ENCODE measurements at regions not wholly inside any gene's neighbourhood (a gene's known extent, or its start where the extent isn't known, plus 50 kb on each side); places are given as distances from the start of the nearest gene placed in this dataset.
A peak's percentile ranks its signal among the peaks of the same experiment; 100 is the strongest.

DNA sequence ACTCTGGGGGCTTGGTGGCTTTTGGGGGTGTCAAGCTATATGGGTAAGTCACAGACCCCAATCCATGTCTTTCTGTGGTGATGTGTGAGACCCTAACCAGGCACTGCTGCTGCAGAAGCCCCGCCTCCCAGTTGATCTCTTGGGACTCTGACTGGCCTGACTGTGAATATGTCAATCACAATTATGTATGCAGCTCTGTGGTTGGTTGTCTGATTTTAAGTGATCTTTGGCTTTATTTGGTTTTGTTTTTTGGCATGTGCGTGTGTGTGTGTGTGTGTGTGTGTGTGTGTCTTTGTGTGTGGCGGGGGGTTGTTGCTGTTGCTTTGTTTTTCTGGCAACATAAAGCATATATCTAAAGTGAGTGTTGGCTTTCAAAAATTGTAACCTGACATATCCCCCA, 78.5 kb upstream of the GLS start:
- no peak for DNase-seq
- no peak for FAIRE-seq
- TF ChIP-seq, protein P1, sequence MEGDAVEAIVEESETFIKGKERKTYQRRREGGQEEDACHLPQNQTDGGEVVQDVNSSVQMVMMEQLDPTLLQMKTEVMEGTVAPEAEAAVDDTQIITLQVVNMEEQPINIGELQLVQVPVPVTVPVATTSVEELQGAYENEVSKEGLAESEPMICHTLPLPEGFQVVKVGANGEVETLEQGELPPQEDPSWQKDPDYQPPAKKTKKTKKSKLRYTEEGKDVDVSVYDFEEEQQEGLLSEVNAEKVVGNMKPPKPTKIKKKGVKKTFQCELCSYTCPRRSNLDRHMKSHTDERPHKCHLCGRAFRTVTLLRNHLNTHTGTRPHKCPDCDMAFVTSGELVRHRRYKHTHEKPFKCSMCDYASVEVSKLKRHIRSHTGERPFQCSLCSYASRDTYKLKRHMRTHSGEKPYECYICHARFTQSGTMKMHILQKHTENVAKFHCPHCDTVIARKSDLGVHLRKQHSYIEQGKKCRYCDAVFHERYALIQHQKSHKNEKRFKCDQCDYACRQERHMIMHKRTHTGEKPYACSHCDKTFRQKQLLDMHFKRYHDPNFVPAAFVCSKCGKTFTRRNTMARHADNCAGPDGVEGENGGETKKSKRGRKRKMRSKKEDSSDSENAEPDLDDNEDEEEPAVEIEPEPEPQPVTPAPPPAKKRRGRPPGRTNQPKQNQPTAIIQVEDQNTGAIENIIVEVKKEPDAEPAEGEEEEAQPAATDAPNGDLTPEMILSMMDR (IDR thresholded peaks at IDR 0.05), result no peak
- intact Hi-C loops (cut with DNase I), result no loop called here
- Histone ChIP-seq H3K27me3 (no peaks in the 10 kb centered on the region), H3K4me1 (peaks cover 0 to 9% (median 0%) of the 10 kb centered on the region in 3 donors), H3K4me3 (no peak overlapping the region), H3K27ac (no peak overlapping the region), H3K36me3 (no peaks in the 10 kb centered on the region), H3K9me3 (no peaks in the 10 kb centered on the region)
- 76 to 84% methylated on average over 3 of the region's 3 CpGs for WGBS, 2 donors
- no peak for ATAC-seq

DNA sequence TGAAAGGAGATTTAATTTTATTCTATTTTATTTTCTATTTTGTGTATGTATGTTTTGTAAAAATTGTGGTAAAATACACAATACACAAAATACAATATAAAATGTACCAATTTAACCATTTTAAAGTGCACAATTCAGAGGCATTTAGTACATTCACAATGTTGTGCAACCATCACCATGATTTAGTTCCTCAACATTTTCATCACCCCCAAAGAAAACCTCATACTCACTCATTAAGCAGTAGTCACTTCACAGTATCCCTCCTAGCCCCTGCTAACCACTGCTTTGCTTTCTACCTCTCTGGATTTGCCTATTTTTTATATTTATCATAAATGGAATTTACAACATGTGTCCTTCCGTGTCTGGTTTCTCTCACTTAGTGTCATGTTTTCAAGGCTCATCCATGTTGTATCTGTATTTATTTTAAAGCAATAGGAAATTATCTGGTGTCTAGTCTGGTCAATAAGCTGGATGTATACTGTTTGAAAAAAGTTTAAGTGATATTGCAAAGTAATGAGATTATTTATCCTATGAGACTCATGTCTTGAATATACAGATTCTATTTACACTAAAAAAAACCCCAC, 77.9 kb upstream of the GLS start:
- H3K9me3 ChIP-seq, result no peaks in the 10 kb centered on the region
- no peak for DNase-seq
- no peaks in the 10 kb centered on the region for H3K27me3 ChIP-seq
- H3K27ac ChIP-seq, result no peak overlapping the region
- no peak overlapping the region for H3K4me3 ChIP-seq
- 74 to 85% methylated on average over 1 of the region's 1 CpG for WGBS, 2 donors
- intact Hi-C loops (cut with DNase I), result no loop called here
- H3K4me1 ChIP-seq, result peaks cover 0 to 9% (median 0%) of the 10 kb centered on the region in 3 donors
- H3K36me3 ChIP-seq, result no peaks in the 10 kb centered on the region
- ATAC-seq, result no peak
- FAIRE-seq, result no peak
- TF ChIP-seq, protein P1 (IDR thresholded peaks at IDR 0.05), result no peak

DNA sequence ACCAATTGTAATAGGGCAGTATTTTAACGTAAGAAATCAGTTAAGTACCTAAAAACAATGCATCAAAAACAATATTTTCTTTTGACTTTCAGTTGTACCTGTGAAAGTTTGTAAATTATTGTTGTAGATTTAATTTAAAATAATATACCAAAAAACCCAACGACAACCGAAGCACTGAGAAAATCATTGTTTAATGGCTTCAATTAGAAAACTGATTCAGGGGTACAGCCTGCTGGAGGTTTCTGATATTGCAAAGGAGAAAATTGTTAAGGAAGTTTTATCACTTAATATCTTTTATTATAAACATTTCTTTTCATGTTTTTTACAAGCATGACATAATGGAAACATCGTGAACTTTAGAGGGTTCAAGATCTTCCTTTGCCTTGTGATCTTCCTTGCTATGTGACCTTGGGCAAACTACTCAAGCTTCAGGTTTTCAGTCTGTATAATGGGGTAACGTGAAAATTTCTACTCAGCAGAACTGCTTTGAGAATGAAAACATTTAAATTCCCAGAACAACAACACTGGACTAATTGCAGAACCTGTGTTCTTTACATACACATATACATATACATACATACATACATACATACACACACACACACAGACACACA, 76.3 kb upstream of the GLS start:
- peaks cover 0 to 9% (median 0%) of the 10 kb centered on the region in 3 donors for H3K4me1 ChIP-seq
- H3K27ac ChIP-seq, result no peak overlapping the region
- DNase-seq (no peak), FAIRE-seq (peak; percentile 61), ATAC-seq (peak in 3 of 4 donors; percentile 64 to 73 (median 64))
- TF ChIP-seq, protein P1 (IDR thresholded peaks at IDR 0.05), result peak; percentile 20 to 53 (median 44)
- H3K27me3 ChIP-seq, result no peaks in the 10 kb centered on the region
- 30 to 33% methylated on average over 5 of the region's 5 CpGs for WGBS, 2 donors
- H3K4me3 ChIP-seq, result no peak overlapping the region
- intact Hi-C loops (cut with DNase I), result no loop called here
- no peaks in the 10 kb centered on the region for H3K9me3 ChIP-seq
- H3K36me3 ChIP-seq, result no peaks in the 10 kb centered on the region

DNA sequence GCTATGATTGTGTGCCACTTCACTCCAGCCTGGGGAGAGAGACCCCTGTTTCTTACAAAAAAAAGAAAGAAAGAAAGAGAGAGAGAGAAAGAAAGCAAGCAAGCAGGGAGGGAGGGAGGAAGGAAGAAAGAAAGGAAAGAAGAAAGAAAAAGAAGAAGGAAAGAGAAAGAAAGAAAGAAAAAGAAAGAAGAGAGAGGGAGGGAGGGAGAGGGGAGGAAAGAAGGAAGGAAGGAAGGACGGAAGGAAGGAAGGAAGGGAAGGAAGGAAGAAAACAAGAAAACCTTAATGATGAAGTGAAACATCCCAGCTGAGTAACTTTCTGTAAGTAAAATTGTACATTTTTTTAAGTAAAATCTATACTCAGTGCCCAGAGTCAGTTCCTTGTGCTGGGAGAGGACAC, 75.5 kb upstream of the GLS start:
- H3K27ac ChIP-seq, result no peak overlapping the region
- no peak for DNase-seq
- intact Hi-C loops (cut with DNase I), result no loop called here
- FAIRE-seq, result no peak
- H3K4me1 ChIP-seq, result peaks cover 0 to 9% (median 0%) of the 10 kb centered on the region in 3 donors
- no peaks in the 10 kb centered on the region for H3K9me3 ChIP-seq
- TF ChIP-seq, protein P1 (IDR thresholded peaks at IDR 0.05), result no peak
- no peak for ATAC-seq
- H3K36me3 ChIP-seq, result no peaks in the 10 kb centered on the region
- 55 to 71% methylated on average over 1 of the region's 1 CpG for WGBS, 2 donors
- no peaks in the 10 kb centered on the region for H3K27me3 ChIP-seq
- H3K4me3 ChIP-seq, result no peak overlapping the region

DNA sequence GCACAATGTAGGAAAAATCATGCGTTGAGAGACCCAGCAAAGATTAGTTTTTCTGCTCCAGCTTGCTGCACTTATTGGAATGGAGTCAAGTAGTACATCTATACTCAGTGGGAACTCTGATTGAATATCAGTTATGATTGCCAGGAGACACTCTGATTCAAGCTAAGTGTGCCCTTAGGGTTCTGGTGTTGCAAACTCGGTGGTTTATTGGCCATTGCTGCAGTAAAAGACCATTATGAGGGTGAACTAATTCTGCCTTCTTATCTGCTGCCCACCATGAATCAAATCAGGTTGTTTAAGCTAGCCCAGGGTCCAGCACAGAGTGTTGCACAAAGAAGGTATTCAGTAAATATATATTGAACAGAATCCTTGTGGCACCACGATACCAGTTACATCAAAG, 74.8 kb upstream of the GLS start:
- Histone ChIP-seq H3K4me3 (no peak overlapping the region), H3K27ac (no peak overlapping the region), H3K4me1 (peaks cover 0 to 9% (median 0%) of the 10 kb centered on the region in 3 donors), H3K36me3 (no peaks in the 10 kb centered on the region), H3K9me3 (no peaks in the 10 kb centered on the region), H3K27me3 (no peaks in the 10 kb centered on the region)
- intact Hi-C loops (cut with DNase I), result no loop called here
- TF ChIP-seq, protein P1 (IDR thresholded peaks at IDR 0.05), result no peak
- ATAC-seq (no peak), DNase-seq (no peak), FAIRE-seq (no peak)
- WGBS, 2 donors, result 70% methylated on average over 3 of the region's 3 CpGs

Measured in pancreas (tissue), 10 donors.